SU-DHL-6 (cell line): ENCODE measurements at regions not wholly inside any gene's neighbourhood (a gene's known extent, or its start where the extent isn't known, plus 50 kb on each side); places are given as distances from the start of the nearest gene placed in this dataset.

ENCODE experiments used
- EZH2phosphoT487 ChIP-seq: fragments of 200-600 bp; sonication (generic), shearing (Covaris generic); conservative IDR thresholded peaks from 2 replicates; pipeline ENCODE4 v1.6.1; 2018; ENCODE audit warnings: mild to moderate bottlenecking, antibody characterized with exemption, low read length, moderate library complexity, mixed read lengths
- TF ChIP-seq, protein P1 (sequence below): fragments of 200-600 bp; sonication (generic); IDR thresholded peaks from one replicate; pipeline ENCODE4 v1.5.1; 2017; ENCODE audit warnings: antibody characterized with exemption, mild to moderate bottlenecking, low read length, moderate library complexity; ENCODE audit not compliant: insufficient read depth, poor library complexity, severe bottlenecking

GRCh38 chr14:87615822-87616679, 376.9 kb downstream of the GALC start:
- TF ChIP-seq, protein P1, sequence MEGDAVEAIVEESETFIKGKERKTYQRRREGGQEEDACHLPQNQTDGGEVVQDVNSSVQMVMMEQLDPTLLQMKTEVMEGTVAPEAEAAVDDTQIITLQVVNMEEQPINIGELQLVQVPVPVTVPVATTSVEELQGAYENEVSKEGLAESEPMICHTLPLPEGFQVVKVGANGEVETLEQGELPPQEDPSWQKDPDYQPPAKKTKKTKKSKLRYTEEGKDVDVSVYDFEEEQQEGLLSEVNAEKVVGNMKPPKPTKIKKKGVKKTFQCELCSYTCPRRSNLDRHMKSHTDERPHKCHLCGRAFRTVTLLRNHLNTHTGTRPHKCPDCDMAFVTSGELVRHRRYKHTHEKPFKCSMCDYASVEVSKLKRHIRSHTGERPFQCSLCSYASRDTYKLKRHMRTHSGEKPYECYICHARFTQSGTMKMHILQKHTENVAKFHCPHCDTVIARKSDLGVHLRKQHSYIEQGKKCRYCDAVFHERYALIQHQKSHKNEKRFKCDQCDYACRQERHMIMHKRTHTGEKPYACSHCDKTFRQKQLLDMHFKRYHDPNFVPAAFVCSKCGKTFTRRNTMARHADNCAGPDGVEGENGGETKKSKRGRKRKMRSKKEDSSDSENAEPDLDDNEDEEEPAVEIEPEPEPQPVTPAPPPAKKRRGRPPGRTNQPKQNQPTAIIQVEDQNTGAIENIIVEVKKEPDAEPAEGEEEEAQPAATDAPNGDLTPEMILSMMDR, result peak; percentile 59
- no peak for TF ChIP-seq EZH2phosphoT487
